ENCODE measurements at regions not wholly inside any gene's neighbourhood (a gene's known extent, or its start where the extent isn't known, plus 50 kb on each side); places are given as distances from the start of the nearest gene placed in this dataset.

GRCh38 chr6:71034563-71035345, 77.9 kb upstream of the B3GAT2 start:
- DNase-seq (ENCODE audit: extremely low spot score, unreplicated experiment): no peak
- H3K27ac Mint-ChIP-seq (ENCODE audit: unreplicated experiment): no peak overlapping the region
- TF ChIP-seq, protein P1, sequence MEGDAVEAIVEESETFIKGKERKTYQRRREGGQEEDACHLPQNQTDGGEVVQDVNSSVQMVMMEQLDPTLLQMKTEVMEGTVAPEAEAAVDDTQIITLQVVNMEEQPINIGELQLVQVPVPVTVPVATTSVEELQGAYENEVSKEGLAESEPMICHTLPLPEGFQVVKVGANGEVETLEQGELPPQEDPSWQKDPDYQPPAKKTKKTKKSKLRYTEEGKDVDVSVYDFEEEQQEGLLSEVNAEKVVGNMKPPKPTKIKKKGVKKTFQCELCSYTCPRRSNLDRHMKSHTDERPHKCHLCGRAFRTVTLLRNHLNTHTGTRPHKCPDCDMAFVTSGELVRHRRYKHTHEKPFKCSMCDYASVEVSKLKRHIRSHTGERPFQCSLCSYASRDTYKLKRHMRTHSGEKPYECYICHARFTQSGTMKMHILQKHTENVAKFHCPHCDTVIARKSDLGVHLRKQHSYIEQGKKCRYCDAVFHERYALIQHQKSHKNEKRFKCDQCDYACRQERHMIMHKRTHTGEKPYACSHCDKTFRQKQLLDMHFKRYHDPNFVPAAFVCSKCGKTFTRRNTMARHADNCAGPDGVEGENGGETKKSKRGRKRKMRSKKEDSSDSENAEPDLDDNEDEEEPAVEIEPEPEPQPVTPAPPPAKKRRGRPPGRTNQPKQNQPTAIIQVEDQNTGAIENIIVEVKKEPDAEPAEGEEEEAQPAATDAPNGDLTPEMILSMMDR (IDR thresholded peaks at IDR 0.05): no peak

GRCh38 chr6:71035871-71036270, 79.0 kb upstream of the B3GAT2 start:
- H3K27ac Mint-ChIP-seq (ENCODE audit: unreplicated experiment): no peak overlapping the region
- no peaks in the 10 kb centered on the region for H3K4me1 Mint-ChIP-seq (ENCODE audit: unreplicated experiment)
- H3K4me3 Mint-ChIP-seq (ENCODE audit: unreplicated experiment): no peak overlapping the region
- no peaks in the 10 kb centered on the region for H3K9me3 Mint-ChIP-seq (ENCODE audit: unreplicated experiment)
- H3K36me3 Mint-ChIP-seq (ENCODE audit: unreplicated experiment): no peaks in the 10 kb centered on the region
- TF ChIP-seq, protein P1 (IDR thresholded peaks at IDR 0.05): no peak
- no peak for DNase-seq (ENCODE audit: extremely low spot score, unreplicated experiment)
- peaks cover 10% of the 10 kb centered on the region for H3K27me3 Mint-ChIP-seq (ENCODE audit: unreplicated experiment)

More at GRCh38 chr6:71034563-71035345, 77.9 kb upstream of the B3GAT2 start:
- Mint-ChIP-seq H3K27me3 (ENCODE audit: unreplicated experiment) (peaks cover 8% of the 10 kb centered on the region), H3K4me3 (ENCODE audit: unreplicated experiment) (no peak overlapping the region), H3K4me1 (ENCODE audit: unreplicated experiment) (no peaks in the 10 kb centered on the region), H3K36me3 (ENCODE audit: unreplicated experiment) (no peaks in the 10 kb centered on the region), H3K9me3 (ENCODE audit: unreplicated experiment) (no peaks in the 10 kb centered on the region)

DNA sequence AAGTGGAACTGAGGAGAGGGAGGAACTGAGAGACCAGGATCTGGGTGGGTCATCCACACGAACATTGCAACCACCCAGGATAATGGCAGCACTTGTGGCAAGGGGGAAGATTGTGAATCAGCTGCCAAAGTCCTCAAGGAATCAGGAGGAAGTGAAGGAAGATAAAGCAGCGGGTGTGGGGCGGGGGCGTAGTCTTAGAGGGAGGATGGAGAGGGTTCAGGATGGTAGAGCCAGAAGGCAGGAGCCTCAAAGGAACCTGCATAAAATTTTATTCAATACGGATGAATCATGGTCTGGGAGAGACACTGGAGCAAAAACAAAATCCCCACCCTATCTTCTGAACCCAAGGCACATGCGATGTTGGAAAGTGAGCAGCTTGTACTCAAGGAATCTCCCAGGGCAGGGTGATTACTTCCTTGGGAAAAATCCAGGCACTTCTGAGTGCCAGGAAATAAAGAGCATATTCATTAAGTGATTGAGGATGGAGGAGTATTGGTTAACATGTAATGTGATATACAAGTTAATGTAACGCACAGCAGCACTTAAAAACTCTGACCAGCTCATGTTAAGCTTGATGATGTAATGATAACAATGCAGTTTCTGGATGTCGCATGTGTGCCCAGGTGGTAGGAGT, 82.0 kb upstream of the B3GAT2 start:
- Mint-ChIP-seq H3K9me3 (ENCODE audit: unreplicated experiment) (no peaks in the 10 kb centered on the region), H3K4me1 (ENCODE audit: unreplicated experiment) (no peaks in the 10 kb centered on the region), H3K36me3 (ENCODE audit: unreplicated experiment) (no peaks in the 10 kb centered on the region), H3K27ac (ENCODE audit: unreplicated experiment) (no peak overlapping the region), H3K27me3 (ENCODE audit: unreplicated experiment) (peaks cover 26% of the 10 kb centered on the region), H3K4me3 (ENCODE audit: unreplicated experiment) (no peak overlapping the region)
- TF ChIP-seq, protein P1 (IDR thresholded peaks at IDR 0.05): no peak
- no peak for DNase-seq (ENCODE audit: extremely low spot score, unreplicated experiment)

DNA sequence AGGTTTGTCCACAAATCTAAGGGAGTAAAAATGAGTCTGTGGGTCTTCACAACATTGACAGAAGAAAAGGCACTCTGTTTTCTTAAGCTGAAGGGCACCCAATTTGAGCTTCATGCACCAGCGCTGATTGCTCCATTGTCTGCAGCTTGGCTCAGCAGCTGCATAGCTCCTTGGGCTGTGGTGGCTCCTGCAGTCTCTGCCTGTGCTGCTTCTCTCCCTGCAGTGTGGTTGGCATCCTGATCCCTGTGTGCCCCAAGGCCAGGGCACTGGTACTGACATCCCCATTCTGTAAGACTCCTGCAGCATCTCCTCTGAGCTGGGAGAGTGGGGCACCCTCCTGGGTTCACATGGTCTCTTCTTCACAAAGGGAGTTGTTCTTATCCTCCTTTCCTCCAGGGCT, 83.2 kb upstream of the B3GAT2 start:
- no peaks in the 10 kb centered on the region for H3K36me3 Mint-ChIP-seq (ENCODE audit: unreplicated experiment)
- TF ChIP-seq, protein P1 (IDR thresholded peaks at IDR 0.05): no peak
- H3K4me1 Mint-ChIP-seq (ENCODE audit: unreplicated experiment): no peaks in the 10 kb centered on the region
- H3K9me3 Mint-ChIP-seq (ENCODE audit: unreplicated experiment): no peaks in the 10 kb centered on the region
- H3K27ac Mint-ChIP-seq (ENCODE audit: unreplicated experiment): no peak overlapping the region
- H3K27me3 Mint-ChIP-seq (ENCODE audit: unreplicated experiment): peaks cover 26% of the 10 kb centered on the region
- DNase-seq (ENCODE audit: extremely low spot score, unreplicated experiment): no peak
- H3K4me3 Mint-ChIP-seq (ENCODE audit: unreplicated experiment): no peak overlapping the region

DNA sequence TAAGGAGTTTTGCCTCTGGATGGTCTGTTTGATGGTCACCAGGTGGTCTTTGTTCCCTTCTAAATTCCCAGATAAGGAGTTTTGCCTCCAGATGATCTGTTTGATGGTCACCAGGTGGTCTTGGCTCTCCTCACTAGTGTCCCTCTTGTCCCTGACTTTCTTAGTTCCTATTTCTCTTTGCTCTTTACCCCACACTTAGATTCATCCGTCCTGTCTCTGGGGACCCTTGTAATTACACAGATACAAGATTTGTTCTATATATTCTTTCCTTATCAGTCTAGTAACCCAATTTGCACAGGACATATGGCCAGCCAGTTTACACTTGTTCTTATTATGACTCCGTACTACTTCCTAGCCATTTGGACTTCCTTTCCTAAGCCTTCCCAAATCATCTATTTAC, 84.0 kb upstream of the B3GAT2 start:
- Mint-ChIP-seq H3K27ac (ENCODE audit: unreplicated experiment) (no peak overlapping the region), H3K4me3 (ENCODE audit: unreplicated experiment) (no peak overlapping the region), H3K9me3 (ENCODE audit: unreplicated experiment) (no peaks in the 10 kb centered on the region), H3K27me3 (ENCODE audit: unreplicated experiment) (peaks cover 24% of the 10 kb centered on the region), H3K4me1 (ENCODE audit: unreplicated experiment) (no peaks in the 10 kb centered on the region), H3K36me3 (ENCODE audit: unreplicated experiment) (no peaks in the 10 kb centered on the region)
- TF ChIP-seq, protein P1 (IDR thresholded peaks at IDR 0.05): no peak
- DNase-seq (ENCODE audit: extremely low spot score, unreplicated experiment): no peak

Data from osteocyte (in vitro differentiated cells).